ENCODE measurements at regions not wholly inside any gene's neighbourhood (a gene's known extent, or its start where the extent isn't known, plus 50 kb on each side); places are given as distances from the start of the nearest gene placed in this dataset.

DNA sequence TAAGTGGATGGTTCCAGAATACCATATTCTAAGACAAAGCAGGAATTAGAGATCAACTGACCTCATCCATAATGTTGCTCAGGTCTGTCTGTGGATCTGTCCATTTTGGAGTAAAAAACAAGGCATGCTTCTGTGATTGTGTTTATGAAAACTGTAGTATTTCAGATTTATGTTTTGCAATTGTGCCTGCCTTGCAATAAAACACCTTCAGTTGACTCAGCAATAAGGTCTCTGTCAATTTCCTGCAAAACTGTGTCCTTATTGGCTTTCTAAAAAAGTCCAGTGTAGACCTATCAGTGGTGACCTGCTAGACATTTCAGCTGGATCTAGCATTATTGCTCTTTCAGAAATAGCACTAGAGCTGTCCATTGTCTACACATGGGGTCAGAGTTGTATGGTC is 409.5 kb upstream of the AZI2 start:
- no peak for DNase-seq (ENCODE audit: extremely low spot score)
- POLR2A ChIA-PET = no interaction called here
- CTCF ChIA-PET = interaction anchor here (1.2 kb wide), 1 partner anchor 91 kb away, joined by 3 read pairs; no protein-coding TSS in a partner anchor
- no peak for TF ChIP-seq CTCF (IDR thresholded peaks at IDR 0.05; ENCODE audit: control extremely low read depth, extremely low read depth, low read depth, missing control alignments)

DNA sequence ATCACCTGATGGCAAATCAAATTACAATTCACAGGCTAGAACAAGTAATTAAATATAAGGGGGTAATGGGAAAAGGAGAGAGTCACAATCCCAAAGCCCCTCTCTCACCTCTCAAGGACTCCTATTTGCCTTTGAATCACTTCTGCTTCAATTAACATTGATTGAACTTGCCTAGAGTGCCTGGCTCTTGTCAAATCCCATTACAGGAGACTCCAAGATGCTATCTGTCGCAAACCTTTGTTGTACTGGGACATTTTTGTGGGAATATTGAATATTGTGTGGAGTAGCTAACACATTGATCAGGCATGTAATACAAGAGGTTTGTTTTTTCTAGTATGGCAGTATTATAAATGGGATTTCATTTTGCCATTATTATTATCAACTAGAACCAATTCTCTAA is 412.8 kb upstream of the AZI2 start:
- DNase-seq (ENCODE audit: extremely low spot score) = no peak
- TF ChIP-seq CTCF (IDR thresholded peaks at IDR 0.05; ENCODE audit: control extremely low read depth, extremely low read depth, low read depth, missing control alignments) = no peak
- ChIA-PET POLR2A (no interaction called here), CTCF (no interaction called here)

GRCh38 chr3:28765194-28765593 is 416.6 kb upstream of the AZI2 start:
- TF ChIP-seq CTCF (IDR thresholded peaks at IDR 0.05; ENCODE audit: control extremely low read depth, extremely low read depth, low read depth, missing control alignments) = no peak
- ChIA-PET CTCF (no interaction called here), POLR2A (no interaction called here)
- no peak for DNase-seq (ENCODE audit: extremely low spot score)

GRCh38 chr3:28768439-28768838 is 419.8 kb upstream of the AZI2 start:
- ChIA-PET POLR2A (no interaction called here), CTCF (no interaction called here)
- no peak for DNase-seq (ENCODE audit: extremely low spot score)
- TF ChIP-seq CTCF (IDR thresholded peaks at IDR 0.05; ENCODE audit: control extremely low read depth, extremely low read depth, low read depth, missing control alignments) = no peak

GRCh38 chr3:28777806-28778475 is 429.3 kb upstream of the AZI2 start:
- DNase-seq (ENCODE audit: extremely low spot score) = no peak
- no peak for TF ChIP-seq CTCF (IDR thresholded peaks at IDR 0.05; ENCODE audit: control extremely low read depth, extremely low read depth, low read depth, missing control alignments)
- POLR2A ChIA-PET = no interaction called here
- CTCF ChIA-PET = no interaction called here

DNA sequence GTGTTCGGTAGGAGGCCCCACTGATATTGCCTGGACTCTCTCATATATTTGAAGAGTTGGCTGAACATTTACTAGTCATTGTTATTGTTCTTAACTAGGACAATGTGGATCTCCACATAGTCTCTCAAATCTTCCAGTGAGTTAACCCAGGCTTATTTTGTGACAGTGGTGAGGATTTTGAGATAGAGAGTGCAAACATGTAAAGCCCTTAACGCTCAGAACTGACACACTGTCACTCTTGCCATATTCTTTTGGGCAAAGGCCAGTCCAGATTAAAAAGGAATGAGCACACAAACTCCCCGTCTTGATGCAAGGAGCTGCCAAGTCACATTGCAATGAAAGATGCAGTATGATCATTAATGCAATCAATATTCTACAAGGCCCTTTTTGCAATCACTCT is 431.9 kb upstream of the AZI2 start:
- TF ChIP-seq CTCF (IDR thresholded peaks at IDR 0.05; ENCODE audit: control extremely low read depth, extremely low read depth, low read depth, missing control alignments) = no peak
- DNase-seq (ENCODE audit: extremely low spot score) = no peak
- ChIA-PET POLR2A (no interaction called here), CTCF (interaction anchor here (1.5 kb wide), 1 partner anchor 9 kb away, joined by 3 read pairs; no protein-coding TSS in a partner anchor)
